Neural cell (in vitro differentiated cells): ENCODE measurements at regions not wholly inside any gene's neighbourhood (a gene's known extent, or its start where the extent isn't known, plus 50 kb on each side); places are given as distances from the start of the nearest gene placed in this dataset.
A peak's percentile ranks its signal among the peaks of the same experiment; 100 is the strongest.

ENCODE experiments used
- H2AFZ ChIP-seq: fragments of 200-600, 300-800 bp; sonication (generic), shearing (Covaris generic); 2 replicates; pipeline ENCODE4 v1.6.0; 2014; ENCODE audit warnings: low read depth, mild to moderate bottlenecking, antibody characterized with exemption, low read length, moderate library complexity
- H3F3A ChIP-seq: fragments of 200-600 bp; shearing (Covaris generic); 2 replicates; pipeline ENCODE4 v1.6.1; 2016; ENCODE audit warnings: mild to moderate bottlenecking, moderate library complexity, mixed read lengths, antibody characterized with exemption, low read length; ENCODE audit not compliant: insufficient read depth, poor library complexity, severe bottlenecking
- H3K27ac ChIP-seq: fragments of 200-600, 300-800 bp; sonication (generic), shearing (Covaris generic); 2 replicates; pipeline ENCODE4 v1.5.1; 2014; ENCODE audit warnings: mild to moderate bottlenecking, low read length, moderate library complexity
- H3K27me3 ChIP-seq: fragments of 300-800, 200-600 bp; sonication (generic), shearing (Covaris generic); 2 replicates; pipeline ENCODE4 v1.6.0; 2014; ENCODE audit warnings: mild to moderate bottlenecking, low read depth, low read length, moderate library complexity; ENCODE audit not compliant: insufficient read depth
- H3K36me3 ChIP-seq: fragments of 300-800, 200-600 bp; sonication (generic), shearing (Covaris generic); 2 replicates; pipeline ENCODE4 v1.5.1; 2014; ENCODE audit warnings: mild to moderate bottlenecking, antibody characterized with exemption, low read length, moderate library complexity; ENCODE audit not compliant: insufficient read depth
- H3K4me2 ChIP-seq: fragments of 300-800, 200-600 bp; sonication (generic), shearing (Covaris generic); 2 replicates; pipeline ENCODE4 v1.6.0; 2014; ENCODE audit warnings: mild to moderate bottlenecking, low read length
- H3K4me3 ChIP-seq: fragments of 300-800, 200-600 bp; sonication (generic), shearing (Covaris generic); 2 replicates; pipeline ENCODE4 v1.5.1; 2014; ENCODE audit warnings: mild to moderate bottlenecking, low read length, moderate library complexity
- H3K79me2 ChIP-seq: fragments of 200-600 bp; shearing (Covaris generic); replicated peaks from 2 replicates; pipeline ENCODE4 v1.6.0; 2014; ENCODE audit warnings: mild to moderate bottlenecking, low read length, moderate library complexity; ENCODE audit not compliant: insufficient read depth
- H3K9ac ChIP-seq: fragments of 300-800, 200-600 bp; sonication (generic), shearing (Covaris generic); 2 replicates; pipeline ENCODE4 v1.6.1; 2016; ENCODE audit warnings: mild to moderate bottlenecking, low read length, mixed read lengths
- H3K9me2 ChIP-seq: fragments of 200-600 bp; shearing (Covaris generic); 2 replicates; pipeline ENCODE4 v1.6.1; 2016; ENCODE audit warnings: mild to moderate bottlenecking, low read length, mixed read lengths; ENCODE audit not compliant: insufficient read depth
- H3K9me3 ChIP-seq: fragments of 200-600, 300-800 bp; sonication (generic), shearing (Covaris generic); 2 replicates; pipeline ENCODE4 v1.6.1; 2016; ENCODE audit warnings: mild to moderate bottlenecking, mixed run types, low read length, moderate library complexity, mixed read lengths
- H4K20me1 ChIP-seq: fragments of 200-600 bp; shearing (Covaris generic); 2 replicates; pipeline ENCODE4 v1.6.1; 2016; ENCODE audit warnings: mild to moderate bottlenecking, mixed run types; ENCODE audit not compliant: insufficient read depth
- EP300 ChIP-seq: fragments of 450-650 bp; conservative IDR thresholded peaks from 2 replicates; pipeline ENCODE4 v1.6.1; 2014; ENCODE audit warnings: antibody characterized with exemption, mild to moderate bottlenecking, moderate library complexity; ENCODE audit not compliant: poor library complexity, severe bottlenecking
- EZH2 ChIP-seq: fragments of 200-600, 300-800 bp; shearing (Covaris generic), sonication (generic); IDR thresholded peaks from 2 replicates; pipeline ENCODE4 v1.6.1; 2014; ENCODE audit warnings: antibody characterized with exemption, low read length, borderline replicate concordance, mild to moderate bottlenecking; ENCODE audit not compliant: insufficient read depth, poor library complexity, severe bottlenecking
- MXI1 ChIP-seq: fragments of 450-650 bp; conservative IDR thresholded peaks from 2 replicates; pipeline ENCODE4 v1.6.1; 2014; ENCODE audit warnings: antibody characterized with exemption, mild to moderate bottlenecking; ENCODE audit not compliant: poor library complexity, severe bottlenecking
- POLR2AphosphoS5 ChIP-seq: IDR thresholded peaks from 2 replicates; pipeline ENCODE4 v1.6.1; 2012
- RAD21 ChIP-seq: fragments of 450-650 bp; conservative IDR thresholded peaks from 2 replicates; pipeline ENCODE4 v1.6.1; 2014; ENCODE audit warnings: antibody characterized with exemption, mild to moderate bottlenecking, moderate library complexity
- SMC3 ChIP-seq: fragments of 450-650 bp; conservative IDR thresholded peaks from 2 replicates; pipeline ENCODE4 v1.6.1; 2014; ENCODE audit warnings: antibody characterized with exemption, mild to moderate bottlenecking, moderate library complexity; ENCODE audit not compliant: poor library complexity
- TAF1 ChIP-seq: IDR thresholded peaks from 2 replicates; pipeline ENCODE4 v1.6.1; 2012; ENCODE audit warnings: low read depth
- TF ChIP-seq, protein P1 (sequence below): fragments of 450-650 bp; IDR thresholded peaks from 2 replicates; pipeline ENCODE4 v1.5.1; 2014; ENCODE audit warnings: antibody characterized with exemption, mild to moderate bottlenecking, moderate library complexity; ENCODE audit not compliant: poor library complexity, severe bottlenecking
- TF ChIP-seq, protein P2 (sequence below): IDR thresholded peaks from 2 replicates; pipeline ENCODE4 v1.6.1; 2012; ENCODE audit warnings: borderline replicate concordance

DNA sequence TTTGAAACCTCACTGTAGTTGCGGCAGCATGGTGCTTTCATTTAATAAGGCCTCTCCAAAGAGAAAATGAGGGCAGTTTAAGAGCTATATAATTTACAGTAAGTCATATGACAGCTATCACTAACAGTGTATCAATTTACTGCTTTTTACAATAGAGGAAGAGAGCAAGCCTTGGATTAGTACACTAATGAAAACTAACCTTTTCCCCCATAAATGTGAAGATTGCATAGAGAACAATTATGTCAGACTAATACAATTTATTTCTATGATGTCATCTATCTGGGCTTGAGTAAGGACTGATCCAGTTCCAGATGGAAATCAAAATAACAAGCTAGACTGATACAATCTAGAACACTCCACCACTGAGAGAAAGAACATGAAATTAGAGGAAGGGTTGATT is 78.1 kb upstream of the FAM83B start:
- Histone ChIP-seq H4K20me1 (no peaks in the 10 kb centered on the region), H3K27ac (no peak overlapping the region), H3K36me3 (no peaks in the 10 kb centered on the region), H2AFZ (no peak overlapping the region), H3K4me3 (no peak overlapping the region), H3K9ac (no peak overlapping the region), H3F3A (no peaks in the 10 kb centered on the region), H3K79me2 (no peaks in the 10 kb centered on the region), H3K9me3 (no peaks in the 10 kb centered on the region), H3K9me2 (no peaks in the 10 kb centered on the region), H3K27me3 (no peaks in the 10 kb centered on the region), H3K4me2 (no peak overlapping the region)
- TF ChIP-seq, protein P1, sequence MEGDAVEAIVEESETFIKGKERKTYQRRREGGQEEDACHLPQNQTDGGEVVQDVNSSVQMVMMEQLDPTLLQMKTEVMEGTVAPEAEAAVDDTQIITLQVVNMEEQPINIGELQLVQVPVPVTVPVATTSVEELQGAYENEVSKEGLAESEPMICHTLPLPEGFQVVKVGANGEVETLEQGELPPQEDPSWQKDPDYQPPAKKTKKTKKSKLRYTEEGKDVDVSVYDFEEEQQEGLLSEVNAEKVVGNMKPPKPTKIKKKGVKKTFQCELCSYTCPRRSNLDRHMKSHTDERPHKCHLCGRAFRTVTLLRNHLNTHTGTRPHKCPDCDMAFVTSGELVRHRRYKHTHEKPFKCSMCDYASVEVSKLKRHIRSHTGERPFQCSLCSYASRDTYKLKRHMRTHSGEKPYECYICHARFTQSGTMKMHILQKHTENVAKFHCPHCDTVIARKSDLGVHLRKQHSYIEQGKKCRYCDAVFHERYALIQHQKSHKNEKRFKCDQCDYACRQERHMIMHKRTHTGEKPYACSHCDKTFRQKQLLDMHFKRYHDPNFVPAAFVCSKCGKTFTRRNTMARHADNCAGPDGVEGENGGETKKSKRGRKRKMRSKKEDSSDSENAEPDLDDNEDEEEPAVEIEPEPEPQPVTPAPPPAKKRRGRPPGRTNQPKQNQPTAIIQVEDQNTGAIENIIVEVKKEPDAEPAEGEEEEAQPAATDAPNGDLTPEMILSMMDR: no peak
- TF ChIP-seq RAD21 (no peak), EP300 (peak; percentile 26)

DNA sequence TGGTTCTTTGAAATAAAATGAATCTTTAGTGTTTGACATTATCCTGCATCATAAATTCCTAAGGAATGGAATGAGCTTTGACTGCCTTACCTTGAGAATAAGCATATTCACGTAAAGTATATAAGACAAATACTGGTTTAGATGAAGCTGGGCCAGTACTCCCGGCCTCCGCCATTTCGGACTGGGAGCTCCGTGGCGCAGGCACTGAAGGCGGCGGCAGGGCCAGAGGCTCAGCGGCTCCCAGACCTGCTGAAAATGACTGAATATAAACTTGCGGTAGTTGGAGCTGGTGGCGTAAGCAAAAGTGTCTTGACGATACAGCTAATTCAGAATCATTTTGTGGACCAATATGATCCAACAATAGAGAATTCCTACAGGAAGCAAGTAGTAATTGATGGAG is 76.2 kb upstream of the FAM83B start:
- Histone ChIP-seq H3K36me3 (no peaks in the 10 kb centered on the region), H4K20me1 (no peaks in the 10 kb centered on the region), H3K79me2 (no peaks in the 10 kb centered on the region), H3K27me3 (no peaks in the 10 kb centered on the region), H3K4me2 (no peak overlapping the region), H3F3A (no peaks in the 10 kb centered on the region), H3K9me3 (no peaks in the 10 kb centered on the region), H3K9me2 (no peaks in the 10 kb centered on the region), H2AFZ (no peak overlapping the region), H3K27ac (no peak overlapping the region), H3K9ac (no peak overlapping the region), H3K4me3 (no peak overlapping the region)
- TF ChIP-seq POLR2AphosphoS5 (no peak), EP300 (no peak), TAF1 (no peak)
- TF ChIP-seq, protein P2, sequence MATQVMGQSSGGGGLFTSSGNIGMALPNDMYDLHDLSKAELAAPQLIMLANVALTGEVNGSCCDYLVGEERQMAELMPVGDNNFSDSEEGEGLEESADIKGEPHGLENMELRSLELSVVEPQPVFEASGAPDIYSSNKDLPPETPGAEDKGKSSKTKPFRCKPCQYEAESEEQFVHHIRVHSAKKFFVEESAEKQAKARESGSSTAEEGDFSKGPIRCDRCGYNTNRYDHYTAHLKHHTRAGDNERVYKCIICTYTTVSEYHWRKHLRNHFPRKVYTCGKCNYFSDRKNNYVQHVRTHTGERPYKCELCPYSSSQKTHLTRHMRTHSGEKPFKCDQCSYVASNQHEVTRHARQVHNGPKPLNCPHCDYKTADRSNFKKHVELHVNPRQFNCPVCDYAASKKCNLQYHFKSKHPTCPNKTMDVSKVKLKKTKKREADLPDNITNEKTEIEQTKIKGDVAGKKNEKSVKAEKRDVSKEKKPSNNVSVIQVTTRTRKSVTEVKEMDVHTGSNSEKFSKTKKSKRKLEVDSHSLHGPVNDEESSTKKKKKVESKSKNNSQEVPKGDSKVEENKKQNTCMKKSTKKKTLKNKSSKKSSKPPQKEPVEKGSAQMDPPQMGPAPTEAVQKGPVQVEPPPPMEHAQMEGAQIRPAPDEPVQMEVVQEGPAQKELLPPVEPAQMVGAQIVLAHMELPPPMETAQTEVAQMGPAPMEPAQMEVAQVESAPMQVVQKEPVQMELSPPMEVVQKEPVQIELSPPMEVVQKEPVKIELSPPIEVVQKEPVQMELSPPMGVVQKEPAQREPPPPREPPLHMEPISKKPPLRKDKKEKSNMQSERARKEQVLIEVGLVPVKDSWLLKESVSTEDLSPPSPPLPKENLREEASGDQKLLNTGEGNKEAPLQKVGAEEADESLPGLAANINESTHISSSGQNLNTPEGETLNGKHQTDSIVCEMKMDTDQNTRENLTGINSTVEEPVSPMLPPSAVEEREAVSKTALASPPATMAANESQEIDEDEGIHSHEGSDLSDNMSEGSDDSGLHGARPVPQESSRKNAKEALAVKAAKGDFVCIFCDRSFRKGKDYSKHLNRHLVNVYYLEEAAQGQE: no peak

DNA sequence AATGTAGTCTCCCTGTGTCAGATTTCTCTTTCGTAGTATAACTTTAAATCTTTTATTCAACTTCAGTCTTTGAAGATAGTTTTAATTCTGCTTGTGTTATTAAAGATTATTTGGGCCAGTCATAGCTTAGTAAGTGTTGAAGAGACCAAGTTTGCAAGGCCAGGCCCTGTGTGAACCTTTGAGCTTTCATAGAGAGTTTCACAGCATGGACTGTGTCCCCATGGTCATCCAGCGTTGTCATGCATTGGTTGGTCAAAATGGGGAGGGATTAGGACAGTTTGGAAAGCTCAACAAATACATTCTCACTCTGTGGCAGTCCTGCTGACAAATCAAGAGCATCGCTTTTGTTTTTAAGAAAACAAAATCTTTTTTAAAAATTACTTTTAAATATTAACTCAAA is 74.6 kb upstream of the FAM83B start:
- Histone ChIP-seq H3K36me3 (no peaks in the 10 kb centered on the region), H3K27me3 (no peaks in the 10 kb centered on the region), H3K4me2 (no peak overlapping the region), H3K9ac (no peak overlapping the region), H3K79me2 (no peaks in the 10 kb centered on the region), H3K4me3 (no peak overlapping the region), H3K9me3 (no peaks in the 10 kb centered on the region), H4K20me1 (no peaks in the 10 kb centered on the region), H3F3A (no peaks in the 10 kb centered on the region), H2AFZ (no peak overlapping the region), H3K27ac (no peak overlapping the region), H3K9me2 (no peaks in the 10 kb centered on the region)
- TF ChIP-seq MXI1: no peak
- no peak for TF ChIP-seq SMC3
- TF ChIP-seq EZH2: no peak
- TF ChIP-seq, protein P2: no peak
- no peak for TF ChIP-seq POLR2AphosphoS5
- TF ChIP-seq, protein P1: no peak
- TF ChIP-seq RAD21: no peak
- no peak for TF ChIP-seq EP300
- TF ChIP-seq TAF1: no peak
